CD4-positive, CD25-positive, alpha-beta regulatory T cell (primary cell): ENCODE measurements at regions not wholly inside any gene's neighbourhood (a gene's known extent, or its start where the extent isn't known, plus 50 kb on each side); places are given as distances from the start of the nearest gene placed in this dataset.
"Not testable (repeated sequence)": the region's sequence is repeated elsewhere in the genome, so short reads cannot be mapped to it uniquely, and the experiment has no call there.

Experiments
- ATAC-seq, 2 donors: fragments of 150-1000 bp; cut with Tn5 transposase; one replicate each; pipeline ENCODE4 v1.10.0; 2021; ENCODE audit warnings: low read depth in 2 of 2, moderate number of reproducible peaks in 2 of 2, moderate library complexity in 1 of 2
- DNase-seq, 3 donors: peaks; one replicate each; pipeline versions ENCODE4 v3.0.0 to v3.0.0-alpha.2; 2012 to 2022; ENCODE audit warnings: mixed read lengths in 1 of 3
- H3K27ac ChIP-seq: one replicate; pipeline ENCODE4 v1.7.0; 2013; ENCODE audit warnings: mild to moderate bottlenecking, low read length; ENCODE audit not compliant: insufficient read depth, poor library complexity, severe bottlenecking
- H3K27me3 ChIP-seq: one replicate; pipeline ENCODE4 v1.7.0; 2013; ENCODE audit warnings: low read length; ENCODE audit not compliant: control insufficient read depth, insufficient read depth
- H3K36me3 ChIP-seq: one replicate; pipeline ENCODE4 v1.7.0; 2013; ENCODE audit warnings: mild to moderate bottlenecking, low read length, moderate library complexity; ENCODE audit not compliant: control insufficient read depth, insufficient read depth
- H3K4me1 ChIP-seq: 2 replicates; pipeline ENCODE4 v1.7.0; 2013; ENCODE audit warnings: mild to moderate bottlenecking, low read length; ENCODE audit not compliant: insufficient read depth, control insufficient read depth, poor library complexity, severe bottlenecking
- H3K4me3 ChIP-seq: one replicate; pipeline ENCODE4 v1.7.0; 2013; ENCODE audit warnings: low read depth, mild to moderate bottlenecking, low read length, moderate library complexity
- H3K9me3 ChIP-seq, 2 experiments: 1 replicate in 1 of 2; 2 replicates in 1 of 2; pipeline ENCODE4 v1.7.0; 2013; ENCODE audit warnings: low read length in 2 of 2, mild to moderate bottlenecking in 1 of 2, moderate library complexity in 1 of 2; ENCODE audit not compliant: control insufficient read depth in 2 of 2
- H3K27ac Mint-ChIP-seq, 3 donors: one replicate each; pipeline ENCODE4 v1.8.0; 2020 to 2022; ENCODE audit warnings: mild to moderate bottlenecking in 3 of 3, mixed read lengths in 3 of 3, moderate library complexity in 2 of 3
- H3K27me3 Mint-ChIP-seq: one replicate; pipeline ENCODE4 v1.8.0; 2022; ENCODE audit warnings: mild to moderate bottlenecking, mixed read lengths
- H3K36me3 Mint-ChIP-seq: one replicate; pipeline ENCODE4 v1.8.0; 2020; ENCODE audit warnings: mixed read lengths
- H3K4me1 Mint-ChIP-seq, 4 donors: one replicate each; pipeline ENCODE4 v1.8.0; 2020 to 2022; ENCODE audit warnings: mixed read lengths in 4 of 4, mild to moderate bottlenecking in 1 of 4
- H3K4me3 Mint-ChIP-seq, 4 donors: one replicate each; pipeline ENCODE4 v1.8.0; 2020 to 2022; ENCODE audit warnings: mild to moderate bottlenecking in 4 of 4, mixed read lengths in 4 of 4, moderate library complexity in 3 of 4
- H3K9me3 Mint-ChIP-seq, 7 donors: one replicate each; pipeline ENCODE4 v1.8.0; 2020 to 2022; ENCODE audit warnings: mixed read lengths in 7 of 7, mild to moderate bottlenecking in 3 of 7, moderate library complexity in 2 of 7

GRCh38 chr4:150018257-150018656 lies 60.0 kb upstream of the DCLK2 start:
- Histone ChIP-seq H3K4me3 (no peak overlapping the region), H3K27ac (no peak overlapping the region), H3K36me3 (no peaks in the 10 kb centered on the region), H3K27me3 (no peaks in the 10 kb centered on the region), H3K4me1 (no peaks in the 10 kb centered on the region), H3K9me3 (no peaks in the 10 kb centered on the region)
- Mint-ChIP-seq H3K27me3 (peaks cover 21% of the 10 kb centered on the region), H3K4me1 (no peaks in the 10 kb centered on the region), H3K27ac (no peak overlapping the region), H3K4me3 (no peak overlapping the region), H3K9me3 (peaks cover 0 to 6% (median 2%) of the 10 kb centered on the region in 7 donors), H3K36me3 (no peaks in the 10 kb centered on the region)
- DNase-seq, result no peak
- no peak for ATAC-seq

GRCh38 chr4:150021483-150021882 lies 56.8 kb upstream of the DCLK2 start:
- Mint-ChIP-seq H3K27ac (no peak overlapping the region), H3K9me3 (peaks cover 0 to 13% (median 5%) of the 10 kb centered on the region in 7 donors), H3K4me3 (no peak overlapping the region), H3K36me3 (no peaks in the 10 kb centered on the region), H3K27me3 (peaks cover 21% of the 10 kb centered on the region), H3K4me1 (no peaks in the 10 kb centered on the region)
- Histone ChIP-seq H3K4me1 (no peaks in the 10 kb centered on the region), H3K27me3 (no peaks in the 10 kb centered on the region), H3K9me3 (no peaks in the 10 kb centered on the region), H3K36me3 (no peaks in the 10 kb centered on the region), H3K27ac (no peak overlapping the region), H3K4me3 (no peak overlapping the region)
- DNase-seq (no peak), ATAC-seq (no peak)

DNA sequence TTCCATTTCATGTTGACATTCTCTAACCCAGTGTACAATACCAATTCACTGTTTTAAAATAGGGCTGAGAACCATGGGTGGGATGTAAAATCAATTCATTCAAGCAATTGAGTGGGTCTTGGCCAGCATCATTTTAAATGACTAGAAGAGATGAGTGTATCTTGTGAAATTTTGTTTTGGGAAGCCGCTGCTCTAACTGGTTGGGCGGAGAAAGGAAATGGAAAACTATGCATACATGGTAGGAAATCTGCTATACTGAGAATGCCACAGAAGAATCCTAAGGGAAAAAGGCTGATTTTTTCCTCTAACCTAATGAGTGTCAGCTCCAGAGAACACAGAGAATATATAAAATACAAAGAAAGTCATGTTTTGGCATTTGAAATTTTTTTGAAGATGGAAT lies 54.8 kb upstream of the DCLK2 start:
- Mint-ChIP-seq H3K27me3 (peaks cover 12% of the 10 kb centered on the region), H3K27ac (peak overlapping the region in 1 of 3 donors; percentile 3), H3K4me3 (no peak overlapping the region), H3K9me3 (peaks cover 0 to 18% (median 7%) of the 10 kb centered on the region in 7 donors), H3K36me3 (no peaks in the 10 kb centered on the region), H3K4me1 (no peaks in the 10 kb centered on the region)
- Histone ChIP-seq H3K9me3 (peaks cover 0 to 10% of the 10 kb centered on the region in 2 experiments), H3K27me3 (no peaks in the 10 kb centered on the region), H3K4me1 (no peaks in the 10 kb centered on the region), H3K36me3 (no peaks in the 10 kb centered on the region), H3K4me3 (no peak overlapping the region), H3K27ac (no peak overlapping the region)
- DNase-seq (no peak), ATAC-seq (no peak)

DNA sequence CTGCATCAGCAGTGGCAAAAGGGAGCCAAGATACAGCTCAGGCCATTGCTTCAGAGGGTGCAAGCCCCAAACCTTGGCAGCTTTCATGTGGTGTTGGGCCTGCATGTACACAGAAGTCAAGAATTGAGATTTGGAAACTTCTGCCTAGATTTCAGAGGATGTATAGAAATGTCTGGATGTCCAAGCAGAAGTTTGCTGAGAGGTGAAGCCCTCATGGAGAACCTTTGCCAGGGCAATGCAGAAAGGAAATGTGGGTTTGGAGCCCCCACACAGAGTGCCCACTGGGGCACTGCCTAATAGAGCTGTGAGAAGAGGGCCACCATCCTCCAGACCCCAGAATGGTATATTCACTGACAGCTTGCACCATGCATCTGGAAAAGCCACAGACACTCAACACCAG lies 51.3 kb upstream of the DCLK2 start:
- H3K36me3 ChIP-seq, H3K4me1 Mint-ChIP-seq, H3K27ac ChIP-seq, ATAC-seq, H3K4me1 ChIP-seq, H3K4me3 ChIP-seq, H3K27me3 Mint-ChIP-seq, H3K27me3 ChIP-seq, H3K27ac Mint-ChIP-seq, H3K4me3 Mint-ChIP-seq, DNase-seq, H3K36me3 Mint-ChIP-seq: not testable (repeated sequence)
- H3K9me3 Mint-ChIP-seq, result peaks cover 0 to 14% (median 7%) of the 10 kb centered on the region in 7 donors
- peaks cover 0 to 10% of the 10 kb centered on the region in 2 experiments for H3K9me3 ChIP-seq
